Neural cell (in vitro differentiated cells): ENCODE measurements at regions not wholly inside any gene's neighbourhood (a gene's known extent, or its start where the extent isn't known, plus 50 kb on each side); places are given as distances from the start of the nearest gene placed in this dataset.

ENCODE experiments used
- CTCF ChIP-seq: fragments of 450-650 bp; IDR thresholded peaks from 2 replicates; pipeline ENCODE4 v1.5.1; 2014; ENCODE audit warnings: antibody characterized with exemption, mild to moderate bottlenecking, moderate library complexity; ENCODE audit not compliant: poor library complexity, severe bottlenecking
- EP300 ChIP-seq: fragments of 450-650 bp; conservative IDR thresholded peaks from 2 replicates; pipeline ENCODE4 v1.6.1; 2014; ENCODE audit warnings: antibody characterized with exemption, mild to moderate bottlenecking, moderate library complexity; ENCODE audit not compliant: poor library complexity, severe bottlenecking
- EZH2 ChIP-seq: fragments of 200-600, 300-800 bp; shearing (Covaris generic), sonication (generic); IDR thresholded peaks from 2 replicates; pipeline ENCODE4 v1.6.1; 2014; ENCODE audit warnings: antibody characterized with exemption, low read length, borderline replicate concordance, mild to moderate bottlenecking; ENCODE audit not compliant: insufficient read depth, poor library complexity, severe bottlenecking
- SMC3 ChIP-seq: fragments of 450-650 bp; conservative IDR thresholded peaks from 2 replicates; pipeline ENCODE4 v1.6.1; 2014; ENCODE audit warnings: antibody characterized with exemption, mild to moderate bottlenecking, moderate library complexity; ENCODE audit not compliant: poor library complexity
- TAF1 ChIP-seq: IDR thresholded peaks from 2 replicates; pipeline ENCODE4 v1.6.1; 2012; ENCODE audit warnings: low read depth

- TF ChIP-seq CTCF, result no peak
- TF ChIP-seq EZH2, result no peak
- TF ChIP-seq SMC3, result no peak
- no peak for TF ChIP-seq EP300
- no peak for TF ChIP-seq TAF1
Measured at GRCh38 chr1:78275456-78275855, 215.3 kb upstream of the PTGFR start.
